HUES48 (cell line): ENCODE measurements at regions not wholly inside any gene's neighbourhood (a gene's known extent, or its start where the extent isn't known, plus 50 kb on each side); places are given as distances from the start of the nearest gene placed in this dataset.
A peak's percentile ranks its signal among the peaks of the same experiment; 100 is the strongest.

Experiments
- H3K27ac ChIP-seq: one replicate; pipeline ENCODE4 v1.7.0; 2013; ENCODE audit warnings: low read depth, low read length, inconsistent platforms
- H3K27me3 ChIP-seq: 2 replicates; pipeline ENCODE4 v1.6.1; 2013; ENCODE audit warnings: mild to moderate bottlenecking, low read length; ENCODE audit not compliant: control insufficient read depth, insufficient read depth
- H3K36me3 ChIP-seq: 2 replicates; pipeline ENCODE4 v1.6.1; 2013; ENCODE audit warnings: low read length; ENCODE audit not compliant: control insufficient read depth, insufficient read depth
- H3K4me1 ChIP-seq: 2 replicates; pipeline ENCODE4 v1.6.1; 2013; ENCODE audit warnings: mild to moderate bottlenecking, low read length; ENCODE audit not compliant: control insufficient read depth, insufficient read depth
- H3K4me3 ChIP-seq: 2 replicates; pipeline ENCODE4 v1.5.1; 2013; ENCODE audit warnings: mild to moderate bottlenecking, low read depth, low read length
- H3K9ac ChIP-seq: 2 replicates; pipeline ENCODE4 v1.6.1; 2013; ENCODE audit warnings: mild to moderate bottlenecking, low read depth, low read length, moderate library complexity
- H3K9me3 ChIP-seq: 2 replicates; pipeline ENCODE4 v1.6.1; 2013; ENCODE audit warnings: low read length; ENCODE audit not compliant: control insufficient read depth, insufficient read depth

DNA sequence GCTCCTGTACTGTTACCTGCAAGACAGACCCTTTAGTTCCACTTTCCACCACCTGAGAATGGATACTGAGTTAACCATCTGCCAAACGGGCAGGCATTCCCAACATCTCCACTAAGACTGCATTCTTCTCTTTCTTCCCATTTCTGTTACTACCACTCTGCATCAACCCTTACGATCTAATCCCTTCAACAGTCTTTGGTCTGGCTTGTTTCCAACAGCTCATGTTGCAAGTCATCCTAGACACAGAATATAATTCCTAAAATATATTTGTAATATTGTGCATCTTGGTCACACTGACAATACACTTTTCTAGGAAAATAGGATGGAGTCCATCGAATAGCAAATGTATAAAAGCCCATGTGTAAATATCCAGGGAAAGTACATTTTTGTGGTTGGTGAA, 166.7 kb downstream of the SIPA1L2 start:
- Histone ChIP-seq H3K9ac (no peak overlapping the region), H3K27me3 (peaks cover 24% of the 10 kb centered on the region), H3K27ac (no peak overlapping the region), H3K4me1 (peaks cover 14% of the 10 kb centered on the region), H3K9me3 (no peaks in the 10 kb centered on the region), H3K36me3 (peaks cover 7% of the 10 kb centered on the region; the same call in 1 of the 2 replicates), H3K4me3 (no peak overlapping the region)

GRCh38 chr1:232462213-232462612, 167.7 kb downstream of the SIPA1L2 start:
- H3K36me3 ChIP-seq = peaks cover 7% of the 10 kb centered on the region; the same call in 1 of the 2 replicates
- H3K27me3 ChIP-seq = peaks cover 15% of the 10 kb centered on the region

DNA sequence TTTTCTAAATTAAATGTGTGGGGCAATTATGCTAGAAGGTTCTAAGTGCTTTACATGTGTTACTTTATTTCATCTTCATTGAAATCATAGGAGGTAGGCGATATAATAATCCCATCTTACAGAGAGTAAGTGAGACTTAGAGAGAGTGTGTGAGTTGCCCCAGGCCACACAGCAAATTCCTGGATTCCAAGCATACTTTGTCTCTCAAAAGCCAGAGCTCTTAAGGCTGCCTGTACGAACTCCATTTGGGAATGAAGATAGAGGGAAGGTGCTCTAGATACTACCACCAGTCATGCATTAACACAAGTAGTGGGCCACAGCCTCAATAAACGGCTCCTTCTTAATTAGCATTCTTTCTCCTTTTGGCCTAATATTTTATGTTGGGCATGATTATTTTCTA, 170.1 kb downstream of the SIPA1L2 start:
- peaks cover 28% of the 10 kb centered on the region for H3K4me1 ChIP-seq
- H3K27me3 ChIP-seq = 0 out of 2 replicates have a peak, but pooled peaks cover under 1% of the 10 kb centered on the region
- H3K4me3 ChIP-seq = no peak overlapping the region
- H3K9me3 ChIP-seq = no peaks in the 10 kb centered on the region
- peaks cover 4% of the 10 kb centered on the region; the same call in 1 of the 2 replicates for H3K36me3 ChIP-seq
- no peak overlapping the region for H3K9ac ChIP-seq
- H3K27ac ChIP-seq = no peak overlapping the region

More at GRCh38 chr1:232462213-232462612, 167.7 kb downstream of the SIPA1L2 start:
- H3K4me3 ChIP-seq = no peak overlapping the region
- H3K27ac ChIP-seq = no peak overlapping the region
- H3K9ac ChIP-seq = no peak overlapping the region
- peaks cover 15% of the 10 kb centered on the region for H3K4me1 ChIP-seq
- H3K9me3 ChIP-seq = no peaks in the 10 kb centered on the region

DNA sequence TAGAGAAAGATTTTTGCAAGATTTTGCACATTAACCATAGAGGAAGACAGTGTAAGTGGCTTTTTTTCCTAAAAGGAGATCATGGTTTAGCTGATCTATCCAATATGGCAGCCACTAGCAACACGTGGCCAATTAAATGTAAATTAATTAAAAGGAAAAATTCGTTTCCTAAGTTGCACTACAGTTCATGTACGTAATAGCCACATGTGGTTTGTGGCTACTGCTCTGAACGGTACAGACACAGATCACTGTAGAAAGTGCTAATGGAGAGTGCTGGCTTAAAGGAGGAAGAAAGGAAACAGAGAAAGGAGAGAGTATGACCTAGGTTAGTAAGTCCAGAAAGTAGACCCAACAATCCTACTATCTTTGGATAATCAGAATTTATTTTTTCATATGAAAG, 170.8 kb downstream of the SIPA1L2 start:
- no peak overlapping the region for H3K4me3 ChIP-seq
- H3K36me3 ChIP-seq = no peaks in the 10 kb centered on the region
- peaks cover 36% of the 10 kb centered on the region for H3K4me1 ChIP-seq
- no peak overlapping the region for H3K27ac ChIP-seq
- H3K27me3 ChIP-seq = no peaks in the 10 kb centered on the region
- H3K9me3 ChIP-seq = no peaks in the 10 kb centered on the region
- no peak overlapping the region for H3K9ac ChIP-seq

DNA sequence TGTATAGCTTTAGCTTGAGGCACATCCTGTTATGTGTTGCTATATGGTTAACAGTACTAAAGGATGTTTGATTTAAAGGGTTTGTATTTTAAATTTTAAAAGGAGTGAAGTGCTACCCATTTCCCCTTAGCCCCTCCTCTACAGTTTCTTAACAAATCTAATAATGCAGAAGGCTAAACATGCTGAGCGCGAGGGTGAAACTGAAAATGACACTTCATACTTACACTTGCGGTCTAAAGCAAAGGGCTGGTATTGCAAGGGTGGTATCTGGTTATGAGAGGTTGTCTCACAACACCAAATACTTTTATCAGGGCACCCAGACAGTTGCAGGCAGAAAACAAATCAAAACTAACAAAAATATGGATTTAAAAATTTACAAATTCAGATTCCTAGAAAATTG, 172.3 kb downstream of the SIPA1L2 start:
- Histone ChIP-seq H3K27me3 (no peaks in the 10 kb centered on the region), H3K4me3 (no peak overlapping the region), H3K4me1 (peaks cover 40% of the 10 kb centered on the region), H3K9me3 (no peaks in the 10 kb centered on the region), H3K36me3 (no peaks in the 10 kb centered on the region), H3K27ac (peak overlapping the region; percentile 21), H3K9ac (no peak overlapping the region)

GRCh38 chr1:232456714-232457113, 173.2 kb downstream of the SIPA1L2 start:
- Histone ChIP-seq H3K4me1 (peaks cover 44% of the 10 kb centered on the region), H3K9ac (no peak overlapping the region), H3K4me3 (no peak overlapping the region), H3K27ac (peak overlapping the region; percentile 55), H3K36me3 (no peaks in the 10 kb centered on the region), H3K9me3 (no peaks in the 10 kb centered on the region), H3K27me3 (no peaks in the 10 kb centered on the region)

DNA sequence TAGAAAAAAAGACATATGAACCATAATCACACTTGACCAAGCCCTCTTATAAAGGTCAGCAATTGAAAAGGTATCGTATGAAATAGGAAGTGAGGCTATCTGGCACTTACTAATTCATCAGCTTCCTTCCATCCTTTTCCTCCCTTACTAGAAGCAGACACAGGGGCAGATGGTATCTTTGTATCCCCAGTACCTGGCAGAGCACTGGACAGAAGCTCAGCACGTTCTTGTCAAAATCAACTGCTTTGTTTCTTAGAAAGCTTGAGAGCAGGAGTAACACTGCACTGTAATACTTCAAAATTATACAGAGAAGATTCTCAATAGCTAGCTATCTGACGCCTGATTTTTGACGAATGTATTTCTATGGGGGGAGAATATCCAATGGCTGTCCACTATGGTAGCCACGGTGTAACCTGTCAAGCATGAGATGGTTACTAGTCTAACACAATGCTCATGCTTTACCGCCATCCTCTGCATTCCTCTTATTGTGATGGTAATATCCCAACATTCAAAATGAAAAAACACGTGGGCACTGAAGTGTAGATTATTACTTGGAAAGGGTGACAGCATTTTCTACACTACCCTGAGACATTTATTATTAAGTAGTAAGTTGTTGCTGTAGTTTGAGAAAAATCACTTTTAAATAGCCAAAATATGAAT, 175.6 kb downstream of the SIPA1L2 start:
- H3K4me1 ChIP-seq = peaks cover 38% of the 10 kb centered on the region
- H3K9me3 ChIP-seq = no peaks in the 10 kb centered on the region
- no peaks in the 10 kb centered on the region for H3K27me3 ChIP-seq
- no peak overlapping the region for H3K4me3 ChIP-seq
- H3K9ac ChIP-seq = no peak overlapping the region
- H3K36me3 ChIP-seq = no peaks in the 10 kb centered on the region
- peak overlapping the region; percentile 25 for H3K27ac ChIP-seq

DNA sequence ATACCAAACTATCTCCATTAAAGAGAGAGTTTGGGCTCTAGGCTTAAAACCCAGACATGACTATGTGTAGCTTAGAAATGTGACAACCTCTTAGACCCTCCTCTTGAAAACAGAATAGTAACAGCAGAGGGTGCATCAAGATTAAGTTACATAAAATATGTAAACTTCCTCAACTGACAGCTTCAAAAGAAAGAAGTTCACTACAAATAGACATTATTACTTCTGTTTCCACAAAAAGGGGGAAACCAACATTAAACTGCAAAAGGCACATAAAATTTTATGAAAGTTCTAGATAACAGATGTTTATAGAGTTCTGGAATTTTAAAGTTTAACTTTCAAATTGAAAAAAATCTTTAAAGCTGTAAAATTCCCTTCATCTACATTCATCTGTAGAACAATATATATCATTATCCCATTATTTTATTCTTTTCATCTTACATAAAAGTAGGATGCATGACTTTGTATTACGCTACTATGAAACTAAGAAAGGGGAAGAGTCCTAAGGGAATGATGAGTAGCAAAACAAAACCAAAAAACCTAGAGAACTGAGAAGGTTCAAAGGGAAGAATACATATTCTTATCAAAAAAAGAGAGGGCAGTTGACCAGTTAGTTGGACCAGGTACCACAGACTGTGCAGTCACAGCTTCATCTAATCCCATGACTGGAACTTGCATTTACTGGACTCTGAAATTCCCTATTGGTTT, 177.0 kb downstream of the SIPA1L2 start:
- H3K9me3 ChIP-seq = no peaks in the 10 kb centered on the region
- no peak overlapping the region for H3K27ac ChIP-seq
- H3K9ac ChIP-seq = no peak overlapping the region
- H3K27me3 ChIP-seq = no peaks in the 10 kb centered on the region
- H3K4me3 ChIP-seq = no peak overlapping the region
- H3K36me3 ChIP-seq = no peaks in the 10 kb centered on the region
- peaks cover 35% of the 10 kb centered on the region for H3K4me1 ChIP-seq

DNA sequence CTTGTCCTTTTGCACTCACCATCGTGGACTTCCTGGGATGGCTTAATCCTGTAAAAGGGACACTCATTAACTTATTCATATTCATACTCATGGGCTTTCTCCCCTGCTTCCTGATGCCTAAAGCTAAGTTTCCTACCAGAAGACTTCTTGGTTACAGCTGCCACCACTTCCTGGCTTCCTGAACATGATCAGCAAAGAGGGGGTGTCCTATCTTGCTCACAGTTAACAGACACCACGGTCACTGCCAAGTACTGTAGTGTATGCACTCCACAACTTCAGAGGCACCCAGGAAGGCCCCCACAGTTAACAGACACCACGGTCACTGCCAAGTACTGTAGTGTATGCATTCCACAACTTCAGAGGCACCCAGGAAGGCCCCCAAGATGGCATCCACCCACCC, 177.8 kb downstream of the SIPA1L2 start:
- Histone ChIP-seq H3K36me3 (no peaks in the 10 kb centered on the region), H3K9me3 (no peaks in the 10 kb centered on the region), H3K4me1 (peaks cover 27% of the 10 kb centered on the region), H3K9ac (no peak overlapping the region), H3K27me3 (no peaks in the 10 kb centered on the region), H3K4me3 (no peak overlapping the region), H3K27ac (no peak overlapping the region)

DNA sequence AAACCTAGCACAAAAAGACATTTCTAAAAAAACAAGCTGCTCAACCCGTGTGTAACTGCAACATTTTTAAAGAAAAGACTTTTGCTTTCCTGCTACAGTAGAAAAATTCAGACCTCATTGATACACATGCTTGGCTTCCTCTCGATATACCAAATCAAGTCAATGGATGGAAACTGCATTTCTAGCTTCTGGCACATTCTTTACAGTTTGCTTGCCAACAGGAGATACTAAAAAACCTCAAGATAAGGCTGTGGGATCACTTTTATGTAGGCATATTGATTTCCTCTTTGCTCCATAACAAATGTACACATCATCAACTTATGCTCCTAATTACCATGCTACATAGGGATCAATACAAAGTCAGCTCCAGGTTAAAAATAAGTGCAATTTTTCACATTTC, 178.4 kb downstream of the SIPA1L2 start:
- H3K4me3 ChIP-seq = no peak overlapping the region
- H3K9ac ChIP-seq = no peak overlapping the region
- H3K4me1 ChIP-seq = peaks cover 21% of the 10 kb centered on the region
- no peaks in the 10 kb centered on the region for H3K9me3 ChIP-seq
- H3K36me3 ChIP-seq = no peaks in the 10 kb centered on the region
- H3K27ac ChIP-seq = no peak overlapping the region
- no peaks in the 10 kb centered on the region for H3K27me3 ChIP-seq

DNA sequence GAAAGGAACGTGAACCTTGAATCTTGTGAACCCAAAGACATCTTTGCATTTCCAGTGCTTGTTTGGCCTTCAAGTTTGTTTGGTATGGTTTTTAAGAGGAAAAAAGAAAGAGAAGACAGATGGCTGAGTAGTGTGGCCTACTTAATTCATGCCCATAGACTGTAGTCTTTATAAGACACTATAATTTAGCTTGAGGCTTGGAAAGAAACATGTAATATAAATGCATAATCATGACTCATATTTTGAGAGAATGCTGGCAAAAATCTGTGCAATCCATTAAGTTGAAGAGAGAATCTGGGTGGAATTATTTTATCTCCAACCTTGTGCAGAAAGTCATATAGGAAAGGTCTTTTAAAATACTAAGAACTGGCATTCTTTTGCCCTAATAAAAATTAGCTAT, 179.3 kb downstream of the SIPA1L2 start:
- Histone ChIP-seq H3K27me3 (no peaks in the 10 kb centered on the region), H3K27ac (no peak overlapping the region), H3K9me3 (no peaks in the 10 kb centered on the region), H3K4me3 (no peak overlapping the region), H3K9ac (no peak overlapping the region), H3K4me1 (peaks cover 17% of the 10 kb centered on the region), H3K36me3 (no peaks in the 10 kb centered on the region)
